ENCODE measurements at regions not wholly inside any gene's neighbourhood (a gene's known extent, or its start where the extent isn't known, plus 50 kb on each side); places are given as distances from the start of the nearest gene placed in this dataset.
A peak's percentile ranks its signal among the peaks of the same experiment; 100 is the strongest.

DNA sequence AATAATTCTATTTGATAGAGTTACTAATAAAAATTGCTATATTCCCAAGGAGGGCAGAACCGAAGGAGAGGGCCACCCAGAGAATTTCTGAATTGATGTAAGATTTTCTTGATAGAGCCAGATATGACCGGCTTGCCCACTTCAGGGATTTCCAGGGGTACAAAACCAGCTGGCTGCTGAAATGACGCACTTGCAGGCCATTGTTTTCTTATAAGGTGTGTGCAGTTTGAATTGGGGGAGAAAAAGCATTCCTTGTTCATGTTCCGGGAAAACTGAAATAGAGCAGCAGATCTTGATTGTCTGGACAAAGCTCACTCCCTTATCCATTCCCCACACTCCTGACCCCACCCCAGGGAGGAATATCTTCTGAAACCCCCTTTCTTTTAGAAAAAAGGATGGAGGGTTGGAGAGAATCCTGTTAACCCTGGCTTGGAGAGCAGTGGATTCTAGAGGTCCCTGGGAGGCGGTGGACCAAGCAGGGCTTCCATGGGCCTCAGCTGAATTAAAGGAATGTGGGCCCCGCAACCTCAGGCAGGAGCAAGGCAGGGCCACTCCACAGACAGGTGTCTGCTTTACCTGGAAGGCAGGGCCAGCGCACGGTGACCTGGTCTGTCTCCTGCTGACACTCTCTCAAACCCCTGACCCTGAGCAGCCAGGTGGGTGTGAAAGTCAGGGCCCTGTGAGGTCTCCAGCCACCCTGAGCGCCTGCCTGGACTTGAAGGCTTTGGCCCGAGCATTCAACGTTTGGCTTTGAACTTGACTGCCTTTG lies 96.4 kb downstream of the TMEM170B start:
- no peak for DNase-seq

- DNase-seq = no peak
Measured at GRCh38 chr6:11634948-11635347, 97.4 kb downstream of the TMEM170B start.

- DNase-seq = no peak
Measured at GRCh38 chr6:11636121-11636520, 98.6 kb downstream of the TMEM170B start.

DNA sequence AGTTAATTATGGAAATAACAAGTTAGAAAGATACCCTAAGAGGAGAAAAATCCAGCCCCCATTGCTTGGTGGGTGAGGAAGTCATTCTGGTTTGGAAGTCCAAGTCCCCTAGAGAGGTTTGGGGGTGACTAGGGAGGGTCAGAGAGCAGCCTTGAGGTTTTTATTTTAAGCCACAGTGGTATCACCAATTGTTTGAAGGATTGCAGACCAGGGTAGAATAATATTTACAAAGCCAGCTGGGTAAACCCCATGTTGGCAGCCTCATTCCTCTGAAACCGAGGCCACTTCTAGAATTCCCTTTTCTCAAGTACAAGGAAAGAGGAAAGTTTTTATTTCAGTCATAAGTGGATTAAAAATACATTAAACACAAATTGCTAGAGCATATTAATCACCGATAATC lies 99.7 kb downstream of the TMEM170B start:
- DNase-seq = no peak

DNA sequence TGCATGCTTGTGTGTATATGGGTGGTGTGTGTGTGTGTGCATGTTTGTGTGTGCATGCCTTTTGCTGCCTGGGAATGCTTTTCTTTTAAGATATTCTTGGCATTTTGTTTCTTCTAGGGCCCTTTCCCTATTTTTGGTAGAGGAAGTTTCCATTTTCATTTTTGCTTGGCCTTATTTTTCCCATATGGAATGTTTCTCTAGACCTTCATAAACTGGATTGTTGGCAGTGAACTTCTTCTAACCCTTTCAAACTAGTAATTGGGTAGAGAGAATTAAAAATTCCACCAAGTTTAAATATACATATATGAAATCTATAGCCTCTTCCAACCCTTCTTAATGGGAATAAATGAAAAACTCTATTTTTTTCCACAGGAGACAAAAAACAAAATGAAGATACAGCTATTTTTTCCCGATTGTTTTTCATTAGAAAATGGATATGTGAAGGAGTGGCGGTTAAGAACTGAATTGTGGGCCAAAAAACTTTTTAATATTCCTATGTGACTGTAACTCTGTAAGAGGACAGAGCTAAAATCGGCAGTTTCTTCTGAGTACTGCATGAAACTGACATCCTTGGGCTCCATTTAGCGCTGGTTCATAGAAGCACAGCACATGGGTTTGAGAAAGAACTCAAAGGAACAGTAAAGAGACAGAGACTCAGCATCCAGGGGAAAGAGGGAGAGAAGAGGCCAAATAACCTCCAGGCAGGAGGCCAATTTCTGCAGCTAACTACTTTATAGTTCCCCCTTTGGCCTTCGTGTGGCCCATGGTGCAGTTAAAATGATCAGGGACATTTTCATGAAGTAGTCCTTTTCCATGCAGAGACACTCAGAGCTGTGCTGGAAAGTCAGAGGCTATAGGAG lies 102.1 kb downstream of the TMEM170B start:
- DNase-seq = no peak

DNA sequence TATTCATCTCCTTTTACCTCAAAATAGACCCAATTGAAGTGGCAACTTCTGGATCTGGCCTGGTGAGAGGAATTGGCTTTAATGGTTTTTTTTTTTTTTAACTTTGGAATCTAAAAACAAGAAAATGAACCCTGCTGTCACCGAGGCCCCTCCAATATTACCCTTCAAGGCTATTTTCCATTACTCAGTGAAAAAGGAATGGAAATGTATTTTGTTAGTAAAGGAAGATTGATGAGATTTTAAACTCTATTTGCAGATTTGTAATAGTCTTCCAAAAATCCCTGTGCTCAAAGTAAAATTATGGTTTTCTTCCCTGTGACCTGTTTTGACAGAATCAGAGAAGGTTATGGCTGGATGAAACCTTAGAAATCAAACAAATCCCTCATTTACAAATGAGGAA lies 102.9 kb downstream of the TMEM170B start:
- no peak for DNase-seq

GRCh38 chr6:11644071-11644470 lies 106.5 kb downstream of the TMEM170B start:
- DNase-seq = no peak

DNA sequence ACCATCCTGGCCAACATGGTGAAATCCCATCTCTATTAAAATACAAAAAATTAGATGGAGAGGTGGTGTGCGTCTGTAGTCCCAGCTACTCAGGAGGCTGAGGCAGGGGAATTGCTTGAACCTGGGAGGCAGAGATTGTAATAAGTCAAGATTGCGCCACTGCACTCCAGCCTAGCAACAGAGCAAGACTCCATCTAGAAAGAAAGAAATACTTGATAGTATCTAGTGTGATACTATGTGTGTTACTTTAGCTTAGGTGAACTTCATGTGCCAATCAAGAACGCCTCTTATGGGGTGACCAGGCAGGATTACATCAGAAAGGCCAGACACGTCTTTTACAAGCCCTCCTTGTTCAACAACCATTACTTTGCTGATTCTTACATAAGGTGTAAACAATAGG lies 107.1 kb downstream of the TMEM170B start:
- no peak for DNase-seq

- no peak for DNase-seq
Measured at GRCh38 chr6:11645016-11645415, 107.5 kb downstream of the TMEM170B start.

DNA sequence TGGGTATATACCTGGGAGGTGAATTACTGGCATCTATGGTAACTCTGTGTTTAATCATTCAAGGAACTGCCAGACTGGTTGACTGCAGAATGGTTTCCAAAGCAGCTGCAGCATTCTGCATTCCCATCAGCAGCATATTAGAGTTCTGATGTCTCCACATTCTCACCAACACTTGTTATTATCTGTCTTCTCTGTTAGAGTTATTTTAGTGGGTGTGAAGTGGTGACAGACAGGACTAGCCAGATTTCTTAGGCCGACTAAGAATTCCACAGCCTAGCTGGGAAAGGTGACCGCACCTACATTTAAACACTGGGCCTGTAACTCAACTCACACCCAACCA lies 110.9 kb downstream of the TMEM170B start:
- DNase-seq = no peak

- DNase-seq = no peak
Measured at GRCh38 chr6:11648889-11649288, 111.3 kb downstream of the TMEM170B start.

DNA sequence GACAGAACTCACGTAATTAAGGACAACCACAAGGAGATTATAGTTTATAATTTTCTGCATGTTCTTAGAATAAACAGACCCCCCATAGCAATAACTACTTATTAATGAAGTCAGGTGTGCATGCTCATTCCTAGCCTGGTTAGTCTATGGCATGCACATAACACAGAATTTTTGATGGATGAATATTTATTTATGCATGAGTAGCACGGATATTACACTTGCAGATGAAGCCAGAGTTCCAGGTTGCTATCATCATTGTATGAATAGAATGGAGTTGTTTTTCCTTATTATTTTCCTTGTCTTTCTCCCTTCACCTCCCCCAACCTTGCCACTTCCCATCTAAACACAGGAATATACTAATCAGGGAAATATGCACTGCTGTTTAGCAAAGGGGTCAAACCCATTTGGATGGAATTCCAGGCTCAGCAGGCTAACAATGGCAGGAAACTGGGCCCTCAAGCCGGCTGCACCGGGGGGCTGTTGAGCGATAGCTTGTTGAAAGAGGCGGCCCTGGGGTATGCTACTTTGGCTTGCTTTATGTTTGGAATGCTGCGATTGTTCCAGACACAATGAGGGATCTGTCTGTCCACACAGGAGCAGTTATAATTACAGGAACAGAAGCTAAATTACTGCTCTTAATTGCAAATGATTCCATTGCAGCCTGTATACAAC lies 112.6 kb downstream of the TMEM170B start:
- no peak for DNase-seq

- no peak for DNase-seq
Measured at GRCh38 chr6:11650711-11651110, 113.2 kb downstream of the TMEM170B start.

GRCh38 chr6:11653028-11653583 lies 115.6 kb downstream of the TMEM170B start:
- peak; percentile 35 for DNase-seq

GRCh38 chr6:11654876-11655275 lies 117.3 kb downstream of the TMEM170B start:
- no peak for DNase-seq

- DNase-seq = no peak
Measured at GRCh38 chr6:11656491-11656890, 118.9 kb downstream of the TMEM170B start.

- no peak for DNase-seq
Measured at GRCh38 chr6:11659757-11660156, 118.8 kb downstream of the ADTRP start.

DNA sequence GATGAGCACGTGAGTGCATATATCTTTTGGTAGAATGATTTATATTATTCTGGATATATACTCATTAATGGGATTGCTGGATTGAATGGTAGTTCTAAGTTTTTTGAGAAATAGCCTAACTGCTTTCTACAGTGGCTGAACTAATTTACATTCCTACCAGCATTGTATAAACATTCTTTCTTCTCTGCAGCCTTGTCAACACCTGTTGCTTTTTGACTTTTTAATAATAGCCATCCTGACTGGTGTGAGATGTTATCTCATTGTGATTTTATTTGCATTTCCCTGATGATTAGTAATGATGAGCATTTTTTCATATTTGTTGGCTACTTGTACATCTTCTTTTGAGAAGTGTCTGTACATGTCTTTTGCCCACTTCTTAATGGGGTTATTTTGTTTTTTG lies 116.3 kb downstream of the ADTRP start:
- no peak for DNase-seq

DNA sequence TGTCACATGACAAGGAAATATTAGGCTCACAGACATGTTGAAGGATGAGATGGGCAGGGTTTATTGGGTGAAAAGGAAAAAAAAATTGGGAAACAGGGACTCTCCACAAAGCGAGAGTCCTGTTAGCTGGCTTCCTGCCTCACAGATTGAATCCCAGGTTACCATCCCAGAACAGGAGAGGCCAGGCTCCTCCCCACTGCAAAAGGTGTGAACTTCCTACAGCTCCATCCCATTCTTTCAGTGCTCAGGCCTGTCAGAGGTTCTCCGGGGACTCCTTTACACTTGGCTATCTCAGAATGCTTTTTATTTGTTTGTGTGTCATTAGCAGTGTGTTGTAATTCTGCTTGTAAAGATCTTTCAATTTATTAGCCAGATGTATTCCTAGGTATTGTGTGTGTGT lies 115.1 kb downstream of the ADTRP start:
- DNase-seq = no peak
